HG03097 (cell line): ENCODE measurements at regions not wholly inside any gene's neighbourhood (a gene's known extent, or its start where the extent isn't known, plus 50 kb on each side); places are given as distances from the start of the nearest gene placed in this dataset.
"Not testable (repeated sequence)": the region's sequence is repeated elsewhere in the genome, so short reads cannot be mapped to it uniquely, and the experiment has no call there.

Source experiments
- ATAC-seq: cut with Tn5 transposase; IDR thresholded peaks from one replicate; pipeline ENCODE4 v1.9.1; 2021; ENCODE audit not compliant: unreplicated experiment, low FRiP score

- no peak for ATAC-seq
Measured at GRCh38 chr18:28432339-28432738, 255.4 kb upstream of the CDH2 start.

GRCh38 chr18:28425886-28426285 is 249.0 kb upstream of the CDH2 start:
- ATAC-seq: no peak

- ATAC-seq: no peak
Measured at GRCh38 chr18:28422577-28422976, 245.6 kb upstream of the CDH2 start.

GRCh38 chr18:28421950-28422349 is 245.0 kb upstream of the CDH2 start:
- ATAC-seq: not testable (repeated sequence)

GRCh38 chr18:28412521-28412920 is 235.6 kb upstream of the CDH2 start:
- ATAC-seq: no peak

GRCh38 chr18:28411806-28412205 is 234.9 kb upstream of the CDH2 start:
- no peak for ATAC-seq

GRCh38 chr18:28409811-28410210 is 232.9 kb upstream of the CDH2 start:
- ATAC-seq: no peak

GRCh38 chr18:28408528-28408927 is 231.6 kb upstream of the CDH2 start:
- ATAC-seq: no peak

GRCh38 chr18:28407681-28408080 is 230.8 kb upstream of the CDH2 start:
- ATAC-seq: no peak

GRCh38 chr18:28406533-28406932 is 229.6 kb upstream of the CDH2 start:
- ATAC-seq: no peak

- no peak for ATAC-seq
Measured at GRCh38 chr18:28404694-28405093, 227.8 kb upstream of the CDH2 start.

- ATAC-seq: no peak
Measured at GRCh38 chr18:28399781-28400362, 222.9 kb upstream of the CDH2 start.

GRCh38 chr18:28398471-28398870 is 221.5 kb upstream of the CDH2 start:
- no peak for ATAC-seq

- no peak for ATAC-seq
Measured at GRCh38 chr18:28390022-28390421, 213.1 kb upstream of the CDH2 start.

GRCh38 chr18:28382215-28382879 is 205.4 kb upstream of the CDH2 start:
- ATAC-seq: no peak

GRCh38 chr18:28372186-28372585 is 195.3 kb upstream of the CDH2 start:
- ATAC-seq: no peak

GRCh38 chr18:28366676-28367075 is 189.7 kb upstream of the CDH2 start:
- ATAC-seq: no peak

- ATAC-seq: no peak
Measured at GRCh38 chr18:28365411-28365831, 188.5 kb upstream of the CDH2 start.

- ATAC-seq: no peak
Measured at GRCh38 chr18:28363124-28363523, 186.2 kb upstream of the CDH2 start.

- no peak for ATAC-seq
Measured at GRCh38 chr18:28359176-28359575, 182.2 kb upstream of the CDH2 start.

- no peak for ATAC-seq
Measured at GRCh38 chr18:28357766-28358401, 181.0 kb upstream of the CDH2 start.

- no peak for ATAC-seq
Measured at GRCh38 chr18:28350821-28351220, 173.9 kb upstream of the CDH2 start.
